Activated T-cell treated with anti-CD3 and anti-CD28 coated beads for 4 hours (primary cell): ENCODE measurements at regions not wholly inside any gene's neighbourhood (a gene's known extent, or its start where the extent isn't known, plus 50 kb on each side); places are given as distances from the start of the nearest gene placed in this dataset.

Experiments used
- DNase-seq: peaks from one replicate; pipeline ENCODE4 v3.0.0-alpha.2; 2020

DNA sequence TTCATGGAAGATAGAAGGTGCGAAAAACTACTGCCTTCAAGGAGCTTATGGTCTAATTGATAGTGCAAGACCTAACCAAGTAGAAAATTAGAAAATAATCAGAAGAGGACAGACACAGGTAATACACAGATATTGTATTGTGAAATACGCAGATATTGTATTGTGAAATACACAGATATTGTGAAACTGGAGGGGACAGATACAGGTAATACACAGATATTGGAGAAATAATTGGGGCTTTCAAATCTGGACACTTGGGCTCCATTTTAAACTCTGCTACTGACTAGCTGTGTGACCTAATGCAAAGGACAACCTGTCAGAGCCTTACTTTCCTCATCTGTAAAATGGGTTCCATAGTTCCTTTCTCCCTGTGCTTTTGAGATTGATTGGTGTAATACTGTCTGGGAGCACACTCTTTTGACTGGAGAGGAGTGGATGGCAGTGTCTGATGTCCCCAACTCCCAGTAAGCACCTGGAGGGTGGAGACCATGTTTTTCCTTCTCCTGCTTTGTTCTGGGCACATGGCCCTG is 272.8 kb downstream of the TLE3 start:
- no peak for DNase-seq

DNA sequence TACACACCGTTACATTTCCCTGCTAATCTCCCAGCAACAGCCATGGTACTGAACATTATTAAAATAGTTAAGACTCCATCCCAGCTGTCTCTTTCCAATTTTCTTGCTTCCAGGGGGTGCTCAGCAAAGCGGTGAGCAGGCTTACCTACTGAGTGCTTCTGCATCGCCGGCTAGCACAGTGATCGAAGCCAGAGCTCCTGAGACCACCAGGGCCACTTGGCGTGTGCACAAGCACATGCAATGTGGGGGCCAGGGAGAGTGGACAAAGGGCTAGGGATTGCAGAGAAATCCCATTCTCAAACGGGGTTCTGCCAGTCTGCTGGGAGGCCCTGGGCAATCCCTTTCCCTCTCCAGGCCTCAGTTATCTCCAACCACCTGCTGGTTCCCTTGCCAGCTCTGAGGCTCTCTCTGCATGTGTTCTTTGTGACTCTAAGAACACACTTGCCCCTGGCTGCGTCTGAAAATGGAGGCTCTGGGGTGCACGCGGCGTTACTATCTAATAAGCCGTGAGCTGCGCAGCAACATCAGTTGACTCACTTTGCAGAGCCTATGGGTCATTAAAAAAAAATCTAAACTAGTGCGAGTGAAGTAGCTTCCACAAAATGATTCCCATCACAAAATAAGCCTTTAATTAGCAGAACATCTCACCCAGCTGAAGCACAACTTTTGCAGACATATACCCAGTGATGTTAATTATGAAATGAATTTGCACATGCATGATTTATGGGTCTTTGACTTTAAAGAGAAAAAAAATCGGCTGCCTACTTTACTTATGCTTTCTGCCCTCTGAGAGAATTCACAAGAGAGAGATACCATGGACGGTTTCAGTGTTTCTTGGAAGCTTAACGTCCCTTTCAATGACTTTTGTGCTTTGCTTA is 271.5 kb downstream of the TLE3 start:
- no peak for DNase-seq

GRCh38 chr15:69826819-69827175 is 270.9 kb downstream of the TLE3 start:
- DNase-seq, result no peak

GRCh38 chr15:69827751-69828150 is 270.0 kb downstream of the TLE3 start:
- DNase-seq, result no peak

DNA sequence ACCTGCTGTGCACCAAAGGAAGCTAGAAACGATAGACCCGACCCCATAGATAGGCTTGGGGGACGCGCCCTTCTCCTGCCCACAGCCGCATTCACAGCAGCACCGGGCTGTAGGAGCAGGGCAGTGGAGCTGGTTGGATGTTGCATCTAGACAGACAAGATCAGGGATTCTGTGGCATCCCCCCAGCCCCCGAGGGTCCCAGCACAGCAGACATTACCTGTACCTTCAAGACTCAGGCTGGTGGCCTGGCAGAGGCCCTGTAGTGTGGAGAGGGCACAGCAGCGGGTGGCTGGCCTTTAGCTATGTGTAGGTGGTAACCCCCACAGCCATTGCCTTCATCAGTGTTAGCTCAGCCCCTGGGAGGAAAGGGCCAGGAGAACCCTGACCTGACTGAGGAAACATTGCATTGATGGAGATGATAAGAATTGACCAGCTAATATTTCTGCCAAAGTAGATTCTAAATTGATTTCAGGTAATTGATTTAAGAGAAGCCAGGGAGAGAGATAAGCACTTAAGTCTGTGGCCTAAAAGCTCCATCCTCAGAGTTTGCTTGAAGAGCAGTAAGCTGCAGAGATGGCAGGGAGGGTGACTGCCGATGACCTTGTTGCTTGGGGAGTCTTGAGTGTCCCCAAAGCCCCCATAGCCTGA is 269.4 kb downstream of the TLE3 start:
- DNase-seq, result no peak

DNA sequence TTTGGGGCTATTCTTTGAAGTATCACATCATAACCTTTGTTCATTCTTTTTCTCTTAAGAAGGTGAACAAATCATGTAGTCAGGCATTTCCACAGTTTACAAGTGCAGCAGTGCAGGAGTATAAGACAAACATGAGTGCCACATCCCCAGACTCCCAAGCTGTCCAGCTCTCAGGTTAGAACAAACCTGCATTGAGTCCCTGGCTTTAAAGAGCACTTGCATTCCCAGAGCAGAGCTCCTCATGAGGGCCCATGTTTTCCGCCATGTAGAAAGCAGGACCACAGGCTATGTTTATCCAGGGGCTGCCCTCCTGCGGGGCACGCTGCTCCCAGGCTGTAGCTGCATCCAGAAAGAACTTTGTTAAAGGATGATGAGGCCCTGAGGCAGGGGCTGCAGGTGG is 267.7 kb downstream of the TLE3 start:
- DNase-seq, result no peak

GRCh38 chr15:69830430-69830829 is 267.3 kb downstream of the TLE3 start:
- DNase-seq, result no peak

GRCh38 chr15:69830876-69831275 is 266.8 kb downstream of the TLE3 start:
- DNase-seq, result no peak

- DNase-seq, result no peak
These were observed 263.4 kb downstream of the TLE3 start for GRCh38 chr15:69834267-69834666.

DNA sequence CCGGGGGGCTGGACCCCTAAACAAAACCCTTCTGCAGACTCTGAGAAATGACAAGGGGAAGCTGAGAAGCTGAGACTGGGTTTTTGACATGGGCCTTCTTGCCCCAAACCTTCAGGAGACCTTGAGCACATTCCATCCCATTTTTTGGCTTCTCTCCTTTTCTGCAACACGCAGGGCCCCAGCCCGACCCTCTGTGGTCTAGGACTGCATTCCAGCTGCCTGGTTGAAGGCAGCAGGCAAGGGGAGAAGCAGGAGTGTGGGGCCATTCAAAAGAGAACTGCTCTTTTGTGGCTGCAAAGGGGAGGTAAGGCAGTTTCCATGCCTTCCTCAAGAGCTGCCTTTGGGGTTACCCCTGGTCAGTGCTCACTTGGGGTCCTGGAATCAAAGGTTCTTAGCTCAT is 263.0 kb downstream of the TLE3 start:
- DNase-seq, result no peak

- no peak for DNase-seq
These were observed 261.7 kb downstream of the TLE3 start for GRCh38 chr15:69836048-69836447.

- DNase-seq, result no peak
These were observed 261.0 kb downstream of the TLE3 start for GRCh38 chr15:69836526-69837230.

- DNase-seq, result no peak
These were observed 259.4 kb downstream of the TLE3 start for GRCh38 chr15:69838338-69838737.

- no peak for DNase-seq
These were observed 258.7 kb downstream of the TLE3 start for GRCh38 chr15:69838994-69839393.

DNA sequence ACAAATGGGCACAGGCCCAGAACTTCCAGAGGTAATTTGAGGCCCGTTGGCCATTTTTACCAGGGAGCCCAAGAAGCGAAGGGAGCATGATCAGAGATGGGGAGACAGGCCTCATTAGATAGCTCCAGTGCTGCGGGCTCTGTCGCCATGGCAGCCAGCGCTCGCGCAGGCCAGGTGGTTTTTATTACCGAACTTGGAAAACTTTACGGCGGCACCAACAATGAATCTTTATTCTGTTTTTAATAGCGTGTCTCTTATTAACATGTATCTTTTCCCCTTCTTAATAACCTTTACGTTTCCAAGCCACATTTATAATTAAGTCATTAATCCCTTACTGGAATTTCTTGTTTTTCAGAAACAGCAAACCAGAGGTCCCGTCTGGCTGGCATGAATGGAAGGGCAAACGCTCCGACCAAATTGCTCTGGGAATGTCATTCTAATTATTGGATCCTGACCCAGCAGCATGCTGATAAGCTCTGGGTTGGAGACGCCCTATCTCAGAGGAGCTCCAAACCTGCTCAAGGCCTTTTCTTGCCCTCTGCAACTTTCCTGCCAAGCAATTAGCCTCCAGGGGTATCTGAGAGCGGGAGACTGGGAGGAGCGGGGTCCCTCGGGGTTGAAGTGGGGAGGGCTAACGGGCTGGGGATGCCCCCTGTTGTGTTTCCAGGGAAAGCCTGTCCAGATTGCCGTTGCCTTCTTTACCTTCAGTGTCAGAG is 256.4 kb downstream of the TLE3 start:
- DNase-seq, result no peak

GRCh38 chr15:69842851-69843250 is 254.9 kb downstream of the TLE3 start:
- DNase-seq, result no peak

GRCh38 chr15:69843276-69843899 is 254.3 kb downstream of the TLE3 start:
- no peak for DNase-seq

DNA sequence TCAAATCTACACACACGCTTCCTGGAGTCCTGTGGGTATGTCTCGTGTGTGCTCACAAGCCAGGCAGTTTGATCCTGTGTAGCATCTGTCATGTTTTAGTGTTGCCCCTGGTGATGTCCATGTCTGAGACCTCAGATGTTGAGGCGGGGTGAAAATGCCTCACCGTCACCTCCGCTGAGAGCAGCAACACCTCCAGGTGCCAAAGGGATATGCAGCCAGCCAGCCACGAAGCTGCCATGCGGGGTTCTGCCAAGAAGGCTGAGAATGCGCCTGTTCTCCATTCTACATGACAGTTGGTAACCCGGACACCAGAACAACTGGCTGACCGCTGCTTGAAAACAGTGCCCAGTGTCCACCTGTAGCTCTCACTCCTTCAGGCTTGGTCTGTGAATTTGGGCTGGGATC is 253.8 kb downstream of the TLE3 start:
- no peak for DNase-seq

DNA sequence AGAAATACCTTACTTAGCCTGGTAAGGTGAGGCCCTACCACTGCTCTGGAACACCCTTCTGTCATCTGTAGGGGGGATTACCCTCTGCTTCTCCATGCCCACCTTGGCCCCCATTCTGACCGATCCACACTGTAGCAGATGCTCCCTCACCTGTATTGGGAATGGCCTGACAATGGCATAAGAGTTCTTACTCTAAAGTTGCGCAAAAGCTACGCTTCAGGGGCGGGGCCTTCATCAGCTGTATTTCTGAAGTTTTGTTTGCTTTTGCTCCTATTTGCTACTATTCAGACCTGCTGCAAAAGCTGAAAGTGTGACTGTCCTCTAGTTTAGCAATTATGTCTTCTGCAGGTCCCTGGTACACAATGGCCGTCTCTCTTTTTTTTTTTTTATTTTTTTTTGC is 252.6 kb downstream of the TLE3 start:
- DNase-seq, result no peak

DNA sequence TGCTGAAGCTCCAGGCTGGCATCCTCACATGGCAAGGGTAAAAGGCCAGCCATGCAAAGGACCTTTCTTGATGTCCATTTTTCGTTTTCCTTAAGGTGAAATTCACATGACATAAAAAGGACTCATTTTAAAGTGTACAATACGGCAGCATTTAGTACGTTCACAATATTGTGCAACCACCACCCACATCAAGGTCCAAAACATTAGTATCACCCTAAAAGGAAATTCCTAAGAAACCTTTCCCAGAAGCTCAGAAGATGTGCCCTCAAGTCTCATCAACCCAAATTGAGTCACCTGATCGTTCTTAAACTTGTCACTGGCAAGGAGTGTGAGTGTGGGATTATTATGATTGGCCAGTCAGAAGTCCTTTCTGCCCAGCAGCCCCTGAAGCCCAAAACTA is 250.1 kb downstream of the TLE3 start:
- no peak for DNase-seq

DNA sequence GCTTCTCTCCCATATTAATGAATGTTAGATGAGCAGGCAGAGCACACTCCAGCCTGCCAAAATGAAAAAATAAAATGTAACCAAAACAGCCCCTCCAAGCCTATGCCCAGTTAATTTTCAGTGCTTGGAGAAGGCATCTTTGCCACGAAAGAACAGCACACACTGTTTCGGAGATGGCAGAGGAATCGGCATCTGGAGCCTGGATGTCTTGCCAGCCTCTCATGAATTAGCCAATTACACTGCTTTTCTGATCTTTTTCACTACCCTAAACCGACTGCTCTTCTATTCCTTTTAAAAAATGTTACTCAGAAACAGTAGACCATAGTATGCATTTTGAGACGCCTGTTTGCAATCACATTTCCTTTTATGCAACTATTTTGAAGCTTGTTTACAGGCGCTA is 249.6 kb downstream of the TLE3 start:
- no peak for DNase-seq

GRCh38 chr15:69848551-69849231 is 249.0 kb downstream of the TLE3 start:
- no peak for DNase-seq
